ENCODE measurements at regions not wholly inside any gene's neighbourhood (a gene's known extent, or its start where the extent isn't known, plus 50 kb on each side); places are given as distances from the start of the nearest gene placed in this dataset.

GRCh38 chr9:24939109-24939850 is 393.6 kb upstream of the IZUMO3 start:
- TF ChIP-seq, protein P1, sequence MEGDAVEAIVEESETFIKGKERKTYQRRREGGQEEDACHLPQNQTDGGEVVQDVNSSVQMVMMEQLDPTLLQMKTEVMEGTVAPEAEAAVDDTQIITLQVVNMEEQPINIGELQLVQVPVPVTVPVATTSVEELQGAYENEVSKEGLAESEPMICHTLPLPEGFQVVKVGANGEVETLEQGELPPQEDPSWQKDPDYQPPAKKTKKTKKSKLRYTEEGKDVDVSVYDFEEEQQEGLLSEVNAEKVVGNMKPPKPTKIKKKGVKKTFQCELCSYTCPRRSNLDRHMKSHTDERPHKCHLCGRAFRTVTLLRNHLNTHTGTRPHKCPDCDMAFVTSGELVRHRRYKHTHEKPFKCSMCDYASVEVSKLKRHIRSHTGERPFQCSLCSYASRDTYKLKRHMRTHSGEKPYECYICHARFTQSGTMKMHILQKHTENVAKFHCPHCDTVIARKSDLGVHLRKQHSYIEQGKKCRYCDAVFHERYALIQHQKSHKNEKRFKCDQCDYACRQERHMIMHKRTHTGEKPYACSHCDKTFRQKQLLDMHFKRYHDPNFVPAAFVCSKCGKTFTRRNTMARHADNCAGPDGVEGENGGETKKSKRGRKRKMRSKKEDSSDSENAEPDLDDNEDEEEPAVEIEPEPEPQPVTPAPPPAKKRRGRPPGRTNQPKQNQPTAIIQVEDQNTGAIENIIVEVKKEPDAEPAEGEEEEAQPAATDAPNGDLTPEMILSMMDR (IDR thresholded peaks at IDR 0.05): no peak
- no peak for TF ChIP-seq POLR2A (IDR thresholded peaks at IDR 0.05)
